CD4-positive, alpha-beta T cell treated with Interleukin-2 at 100 ng/mL for 4 hours (primary cell): ENCODE measurements at regions not wholly inside any gene's neighbourhood (a gene's known extent, or its start where the extent isn't known, plus 50 kb on each side); places are given as distances from the start of the nearest gene placed in this dataset.
"Not testable (repeated sequence)": the region's sequence is repeated elsewhere in the genome, so short reads cannot be mapped to it uniquely, and the experiment has no call there.

ENCODE experiments used
- DNase-seq: peaks from one replicate; pipeline ENCODE4 v3.0.0-alpha.2; 2020; ENCODE audit warnings: low spot score

GRCh38 chr5:74461251-74461650 is 179.3 kb downstream of the ENC1 start:
- no peak for DNase-seq

GRCh38 chr5:74460694-74461093 is 179.8 kb downstream of the ENC1 start:
- no peak for DNase-seq

DNA sequence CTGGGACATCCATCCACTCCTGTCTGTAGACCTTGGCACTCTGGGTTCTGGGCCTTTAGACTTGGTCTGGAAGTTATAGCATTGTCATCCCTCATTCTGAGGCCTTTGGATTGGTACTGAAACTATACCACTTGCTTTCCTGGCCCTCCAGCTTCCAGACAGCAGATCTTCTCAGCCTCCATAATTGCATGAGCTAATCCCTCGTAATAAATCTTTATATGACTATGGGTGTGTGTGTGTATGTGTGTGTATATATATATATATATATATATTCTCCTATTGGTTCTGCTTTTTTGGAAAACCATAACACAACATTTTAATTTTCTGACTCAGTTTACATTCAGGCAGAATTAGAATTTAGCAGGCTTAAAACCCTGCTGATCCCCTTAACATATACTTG is 180.5 kb downstream of the ENC1 start:
- no peak for DNase-seq

DNA sequence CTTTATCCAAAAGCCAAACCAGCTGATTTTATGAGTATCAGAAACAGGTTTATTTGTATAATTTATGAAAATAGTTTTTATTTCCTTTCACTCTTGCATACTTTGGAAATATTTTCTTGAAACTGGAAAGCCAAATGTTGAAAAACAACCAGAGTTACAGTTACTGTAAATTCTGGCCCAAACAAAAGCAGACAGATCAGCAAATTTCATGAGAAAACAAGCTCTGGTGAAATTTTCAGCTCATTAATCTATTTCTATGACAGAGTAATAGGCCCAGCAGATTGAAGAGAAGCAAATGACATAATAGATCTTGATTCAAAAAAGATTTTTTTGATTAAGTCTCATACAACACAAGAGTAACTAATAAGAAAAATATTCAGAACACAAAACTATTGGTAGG is 182.7 kb downstream of the ENC1 start:
- no peak for DNase-seq

GRCh38 chr5:74454263-74455030 is 186.1 kb downstream of the ENC1 start:
- no peak for DNase-seq

GRCh38 chr5:74452856-74453255 is 187.7 kb downstream of the ENC1 start:
- DNase-seq, result no peak

- no peak for DNase-seq
Observed at GRCh38 chr5:74450095-74450494, 190.4 kb downstream of the ENC1 start.

GRCh38 chr5:74446725-74447241 is 193.7 kb downstream of the ENC1 start:
- no peak for DNase-seq

- no peak for DNase-seq
Observed at GRCh38 chr5:74442466-74442865, 198.1 kb downstream of the ENC1 start.

- DNase-seq, result no peak
Observed at GRCh38 chr5:74441616-74442015, 198.9 kb downstream of the ENC1 start.

- no peak for DNase-seq
Observed at GRCh38 chr5:74440341-74440740, 200.2 kb downstream of the ENC1 start.

DNA sequence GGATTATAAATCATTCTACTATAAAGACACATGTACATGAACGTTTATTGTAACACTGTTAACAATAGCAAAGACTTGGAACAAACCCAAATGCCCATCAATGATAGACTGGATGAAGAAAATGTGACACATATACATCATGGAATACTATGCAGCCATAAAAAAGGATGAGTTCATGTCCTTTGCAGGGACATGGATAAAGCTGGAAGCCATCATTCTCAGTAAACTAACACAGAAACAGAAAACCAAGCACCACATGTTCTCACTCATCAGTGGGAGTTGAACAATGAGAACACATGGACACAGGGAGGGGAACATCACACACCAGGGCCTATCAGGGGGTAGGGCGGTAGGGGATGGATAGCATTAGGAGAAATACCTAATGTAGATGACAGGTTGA is 202.7 kb downstream of the ENC1 start:
- not testable (repeated sequence) for DNase-seq

DNA sequence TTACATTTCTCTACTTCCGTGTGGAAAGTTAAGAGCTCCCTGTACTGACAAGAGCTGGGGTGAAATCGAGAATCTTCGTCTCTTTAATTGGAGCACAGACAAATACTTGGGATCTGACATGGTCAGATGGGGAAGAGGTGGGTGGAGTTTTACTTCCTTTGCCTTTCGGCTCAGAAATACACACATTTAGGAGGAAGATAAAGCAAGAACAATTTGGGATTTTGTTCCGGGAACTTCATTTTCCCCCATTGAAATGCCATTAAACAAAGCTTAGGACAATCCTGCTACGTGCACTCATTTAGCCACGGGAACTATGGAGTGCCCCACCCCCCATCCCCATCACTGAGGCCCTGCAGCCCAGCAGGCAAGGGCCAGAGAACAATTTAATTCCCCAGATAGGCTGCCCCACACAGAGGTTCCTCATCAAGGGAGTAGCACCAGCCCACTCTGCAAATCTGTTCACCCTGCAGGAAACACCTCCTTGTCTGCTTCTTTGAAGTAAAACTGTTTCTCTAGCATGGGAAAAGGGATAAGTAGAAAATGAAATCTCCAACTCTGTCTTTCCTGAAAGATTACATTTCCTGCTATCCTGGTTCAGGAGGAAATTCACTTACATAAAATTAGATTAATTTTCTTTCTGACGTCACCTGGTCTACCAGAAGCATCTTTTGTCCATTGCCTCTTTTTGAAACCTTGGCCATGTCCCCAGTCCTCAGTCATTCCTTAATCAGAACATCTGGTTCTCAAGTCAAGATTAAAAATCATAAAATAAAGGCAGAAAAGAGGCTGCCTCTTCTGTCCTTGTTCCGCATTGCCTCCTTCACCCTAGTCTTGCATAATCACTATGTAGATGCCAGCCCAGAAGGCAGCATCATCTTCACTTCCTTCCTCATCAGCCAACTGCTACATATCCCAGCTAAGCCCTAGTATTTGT is 206.4 kb downstream of the ENC1 start:
- DNase-seq, result no peak

- DNase-seq, result no peak
Observed at GRCh38 chr5:74433255-74433895, 207.2 kb downstream of the ENC1 start.

DNA sequence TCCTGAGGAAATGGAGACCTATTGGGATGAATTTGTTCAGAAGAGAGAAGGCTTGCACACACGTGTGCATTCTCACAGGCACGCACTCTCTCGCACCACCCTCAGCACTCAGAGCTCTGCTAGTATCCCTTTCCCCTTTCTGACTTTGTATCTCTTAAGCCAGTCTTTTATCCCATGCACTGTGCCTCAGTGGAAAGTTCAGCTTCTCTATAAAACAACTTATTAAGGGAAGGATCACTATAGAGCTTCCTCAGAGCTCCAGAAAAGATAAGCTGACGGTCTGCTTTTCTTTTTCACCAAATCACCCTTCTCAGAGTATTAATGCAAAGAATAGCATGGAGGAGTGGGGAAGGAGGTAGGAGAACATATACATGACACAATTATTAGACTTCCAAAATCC is 207.8 kb downstream of the ENC1 start:
- DNase-seq, result no peak

DNA sequence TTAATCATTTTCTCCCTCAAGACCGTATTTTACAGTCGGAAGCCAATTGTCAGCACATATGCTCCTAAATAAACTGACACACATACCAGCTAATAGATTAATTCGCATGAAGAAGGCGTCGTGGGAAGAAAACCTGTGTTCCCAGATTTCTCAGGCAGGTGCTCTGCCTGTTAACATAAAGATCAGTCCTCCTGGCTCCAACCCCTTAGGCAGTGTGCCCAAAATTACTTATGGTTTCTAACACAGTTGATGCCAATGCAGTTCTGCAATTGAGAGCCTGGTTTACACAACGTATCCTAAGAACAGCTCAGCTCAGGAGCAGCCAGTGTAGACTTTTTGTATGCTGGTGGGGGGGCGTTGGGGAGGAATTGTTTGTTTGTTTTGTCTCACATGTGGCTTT is 208.3 kb downstream of the ENC1 start:
- DNase-seq, result no peak

DNA sequence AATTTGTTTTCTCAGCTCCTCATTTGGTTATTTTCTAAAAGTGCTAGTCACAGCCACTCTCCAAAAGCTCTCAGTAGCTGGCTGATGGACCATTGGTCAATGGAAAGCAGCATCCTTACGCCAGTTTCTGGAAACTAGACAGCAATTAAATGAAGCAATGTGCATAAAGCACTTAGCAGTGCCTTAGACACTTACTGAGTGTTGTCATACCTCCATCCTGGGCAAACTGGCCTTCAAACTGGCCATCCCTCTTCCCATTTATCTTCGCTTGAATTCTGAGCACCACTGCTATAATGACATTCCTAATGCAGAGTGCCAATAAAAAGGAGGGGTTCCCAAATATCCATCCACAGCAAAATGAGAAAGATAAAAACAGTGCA is 209.2 kb downstream of the ENC1 start:
- no peak for DNase-seq

DNA sequence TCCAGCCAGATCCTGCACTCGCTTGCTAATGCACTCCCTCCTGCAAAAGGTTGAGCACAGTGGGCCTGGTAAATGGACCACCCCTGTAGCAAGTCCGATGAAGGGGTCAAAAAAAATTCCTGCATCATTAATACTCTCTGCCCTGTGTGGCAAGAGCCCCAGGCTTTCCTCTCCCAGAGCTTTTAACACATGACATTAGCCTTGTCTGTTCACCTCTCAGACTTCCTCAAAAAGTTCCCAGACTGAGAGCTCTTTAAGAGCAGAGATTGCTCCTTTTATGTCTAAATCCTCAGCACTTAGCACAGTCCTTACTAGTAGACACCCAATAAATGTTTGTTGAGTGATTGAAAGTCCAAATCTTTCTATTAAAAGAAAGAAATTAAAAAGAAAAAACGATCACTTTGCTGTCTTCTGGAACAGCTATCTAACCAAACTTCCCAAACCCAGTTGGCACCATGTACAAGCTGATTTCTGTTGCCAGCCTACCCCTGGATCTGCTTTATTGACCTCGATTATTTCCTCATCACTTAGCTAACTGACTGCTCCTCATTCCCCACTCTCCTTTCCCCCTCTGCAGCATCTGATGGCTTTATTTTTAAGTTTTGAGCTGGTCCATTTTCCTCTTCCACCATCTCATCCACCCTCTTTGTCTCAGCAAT is 209.8 kb downstream of the ENC1 start:
- DNase-seq, result no peak

- DNase-seq, result no peak
Observed at GRCh38 chr5:74429495-74429894, 211.0 kb downstream of the ENC1 start.

DNA sequence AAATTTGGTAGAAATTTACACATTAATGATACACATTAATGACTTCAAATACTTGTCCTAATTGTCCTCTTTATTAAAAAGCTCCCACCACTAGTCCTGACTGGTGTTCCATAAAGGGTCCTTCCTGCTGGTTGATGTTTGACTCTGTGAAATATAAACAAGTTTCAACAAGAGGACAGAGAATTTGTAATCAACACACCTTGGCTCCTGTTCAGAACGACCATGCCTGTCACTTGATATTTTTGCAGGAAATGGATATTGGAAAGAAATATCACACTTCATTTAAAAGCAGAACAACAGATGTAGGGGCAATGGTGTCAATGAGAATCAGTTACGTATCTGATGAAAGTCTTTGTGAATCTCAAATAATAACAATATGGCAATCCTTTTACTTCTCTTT is 211.7 kb downstream of the ENC1 start:
- no peak for DNase-seq

DNA sequence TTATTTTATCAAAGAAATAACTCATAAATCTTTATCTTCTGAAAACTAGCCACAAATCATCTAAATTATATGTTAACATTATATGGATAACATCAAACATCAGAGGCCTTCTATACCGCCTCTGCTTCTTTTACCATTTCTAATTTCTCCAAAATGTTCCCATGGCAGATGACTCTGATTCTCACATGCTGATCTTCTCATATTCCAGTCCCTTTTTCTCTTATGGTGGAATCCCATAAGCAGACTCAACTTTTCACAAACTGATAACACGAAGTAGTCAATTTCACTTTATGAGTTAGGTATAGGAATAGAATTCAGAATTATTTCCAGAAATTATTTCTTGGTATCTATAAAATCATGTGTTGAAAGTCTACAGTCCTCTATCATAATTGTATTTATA is 212.3 kb downstream of the ENC1 start:
- no peak for DNase-seq

DNA sequence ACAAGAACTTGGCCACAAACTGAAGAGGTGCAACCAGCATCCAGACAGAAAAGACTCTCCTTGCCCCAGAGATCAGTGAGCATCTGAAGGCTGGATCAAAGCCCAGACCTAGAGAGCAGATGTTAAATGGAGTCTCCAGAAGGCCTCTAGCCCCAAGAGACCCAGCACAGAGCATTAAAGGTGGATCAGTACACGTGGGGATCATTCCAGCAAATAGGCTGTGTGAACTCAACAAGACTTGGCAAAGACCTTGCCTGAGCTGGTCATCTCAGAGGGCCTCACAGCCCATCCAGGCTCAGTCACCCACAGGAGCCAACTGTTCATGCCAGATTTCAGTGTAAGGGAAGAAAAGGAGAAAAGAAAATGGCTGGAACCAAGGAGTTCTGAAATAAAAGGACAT is 214.0 kb downstream of the ENC1 start:
- no peak for DNase-seq
